KMS-11 (cell line): ENCODE measurements at regions not wholly inside any gene's neighbourhood (a gene's known extent, or its start where the extent isn't known, plus 50 kb on each side); places are given as distances from the start of the nearest gene placed in this dataset.

Source experiments
- H2AFZ ChIP-seq: fragments of 200-600 bp; sonication (generic); 2 replicates; pipeline ENCODE4 v1.6.1; 2016; ENCODE audit warnings: antibody characterized with exemption, mixed run types, low read depth
- H3K27ac ChIP-seq: fragments of 200-600 bp; sonication (generic); 2 replicates; pipeline ENCODE4 v1.6.1; 2016; ENCODE audit warnings: mild to moderate bottlenecking, mixed run types
- H3K27me3 ChIP-seq: fragments of 200-600 bp; sonication (generic); 2 replicates; pipeline ENCODE4 v1.6.1; 2017; ENCODE audit warnings: mild to moderate bottlenecking, low read depth, mixed run types, moderate library complexity; ENCODE audit not compliant: insufficient read depth
- H3K36me3 ChIP-seq: fragments of 200-600 bp; sonication (generic); 2 replicates; pipeline ENCODE4 v1.6.1; 2017; ENCODE audit warnings: mild to moderate bottlenecking, mixed run types; ENCODE audit not compliant: insufficient read depth
- H3K4me1 ChIP-seq: fragments of 200-600 bp; sonication (generic); 2 replicates; pipeline ENCODE4 v1.6.1; 2016; ENCODE audit warnings: mild to moderate bottlenecking, low read depth, mixed run types; ENCODE audit not compliant: poor library complexity, severe bottlenecking
- H3K4me2 ChIP-seq: fragments of 200-600 bp; sonication (generic); 2 replicates; pipeline ENCODE4 v1.7.0; 2016; ENCODE audit warnings: mild to moderate bottlenecking, mixed run types
- H3K4me3 ChIP-seq: fragments of 200-600 bp; sonication (generic); IDR thresholded peaks from 2 replicates; pipeline ENCODE4 v1.6.1; 2017; ENCODE audit warnings: low read depth, low read length, mixed read lengths; ENCODE audit not compliant: insufficient read depth
- H3K79me2 ChIP-seq: fragments of 200-600 bp; sonication (generic); 2 replicates; pipeline ENCODE4 v1.6.1; 2016; ENCODE audit warnings: low read depth, mixed run types; ENCODE audit not compliant: insufficient read depth
- H3K9ac ChIP-seq: fragments of 200-600 bp; sonication (generic); 2 replicates; pipeline ENCODE4 v1.6.1; 2016; ENCODE audit warnings: mild to moderate bottlenecking, mixed run types
- H4K20me1 ChIP-seq: fragments of 200-600 bp; sonication (generic); 2 replicates; pipeline ENCODE4 v1.6.1; 2016; ENCODE audit warnings: mild to moderate bottlenecking, mixed run types; ENCODE audit not compliant: insufficient read depth
- TF ChIP-seq, protein P1 (sequence below): fragments of 200-600 bp; sonication (generic); conservative IDR thresholded peaks from 2 replicates; pipeline ENCODE4 v1.6.1; 2017; ENCODE audit warnings: low read depth, mild to moderate bottlenecking, antibody characterized with exemption, low read length, moderate library complexity, mixed read lengths

DNA sequence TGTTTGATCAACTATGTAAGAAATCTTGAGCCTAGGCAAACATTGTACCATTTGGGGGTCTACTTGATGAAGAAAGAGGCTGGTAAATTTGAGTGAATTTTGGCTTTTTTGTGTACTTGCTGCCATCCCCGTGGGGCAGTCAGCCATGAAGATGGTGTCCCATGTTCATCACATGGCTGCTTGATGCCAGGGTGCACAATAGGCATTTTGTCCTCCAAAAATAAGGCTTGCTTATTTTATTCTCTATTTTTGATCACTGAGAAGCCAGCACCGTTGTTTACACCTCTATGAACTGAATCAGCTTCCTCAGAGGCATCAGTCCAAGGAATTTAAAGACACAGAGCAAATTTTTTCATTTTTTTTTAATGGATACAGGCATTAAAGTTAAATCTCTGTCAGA lies 1195.7 kb downstream of the AMY1C start:
- H3K36me3 ChIP-seq, result no peaks in the 10 kb centered on the region
- H3K4me1 ChIP-seq, result no peaks in the 10 kb centered on the region
- no peaks in the 10 kb centered on the region for H3K27me3 ChIP-seq
- no peak overlapping the region for H3K27ac ChIP-seq
- no peak overlapping the region for H3K4me2 ChIP-seq
- no peaks in the 10 kb centered on the region for H4K20me1 ChIP-seq
- no peak overlapping the region for H3K4me3 ChIP-seq
- H2AFZ ChIP-seq, result no peak overlapping the region
- no peaks in the 10 kb centered on the region for H3K79me2 ChIP-seq
- no peak overlapping the region for H3K9ac ChIP-seq
- TF ChIP-seq, protein P1, sequence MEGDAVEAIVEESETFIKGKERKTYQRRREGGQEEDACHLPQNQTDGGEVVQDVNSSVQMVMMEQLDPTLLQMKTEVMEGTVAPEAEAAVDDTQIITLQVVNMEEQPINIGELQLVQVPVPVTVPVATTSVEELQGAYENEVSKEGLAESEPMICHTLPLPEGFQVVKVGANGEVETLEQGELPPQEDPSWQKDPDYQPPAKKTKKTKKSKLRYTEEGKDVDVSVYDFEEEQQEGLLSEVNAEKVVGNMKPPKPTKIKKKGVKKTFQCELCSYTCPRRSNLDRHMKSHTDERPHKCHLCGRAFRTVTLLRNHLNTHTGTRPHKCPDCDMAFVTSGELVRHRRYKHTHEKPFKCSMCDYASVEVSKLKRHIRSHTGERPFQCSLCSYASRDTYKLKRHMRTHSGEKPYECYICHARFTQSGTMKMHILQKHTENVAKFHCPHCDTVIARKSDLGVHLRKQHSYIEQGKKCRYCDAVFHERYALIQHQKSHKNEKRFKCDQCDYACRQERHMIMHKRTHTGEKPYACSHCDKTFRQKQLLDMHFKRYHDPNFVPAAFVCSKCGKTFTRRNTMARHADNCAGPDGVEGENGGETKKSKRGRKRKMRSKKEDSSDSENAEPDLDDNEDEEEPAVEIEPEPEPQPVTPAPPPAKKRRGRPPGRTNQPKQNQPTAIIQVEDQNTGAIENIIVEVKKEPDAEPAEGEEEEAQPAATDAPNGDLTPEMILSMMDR, result no peak

DNA sequence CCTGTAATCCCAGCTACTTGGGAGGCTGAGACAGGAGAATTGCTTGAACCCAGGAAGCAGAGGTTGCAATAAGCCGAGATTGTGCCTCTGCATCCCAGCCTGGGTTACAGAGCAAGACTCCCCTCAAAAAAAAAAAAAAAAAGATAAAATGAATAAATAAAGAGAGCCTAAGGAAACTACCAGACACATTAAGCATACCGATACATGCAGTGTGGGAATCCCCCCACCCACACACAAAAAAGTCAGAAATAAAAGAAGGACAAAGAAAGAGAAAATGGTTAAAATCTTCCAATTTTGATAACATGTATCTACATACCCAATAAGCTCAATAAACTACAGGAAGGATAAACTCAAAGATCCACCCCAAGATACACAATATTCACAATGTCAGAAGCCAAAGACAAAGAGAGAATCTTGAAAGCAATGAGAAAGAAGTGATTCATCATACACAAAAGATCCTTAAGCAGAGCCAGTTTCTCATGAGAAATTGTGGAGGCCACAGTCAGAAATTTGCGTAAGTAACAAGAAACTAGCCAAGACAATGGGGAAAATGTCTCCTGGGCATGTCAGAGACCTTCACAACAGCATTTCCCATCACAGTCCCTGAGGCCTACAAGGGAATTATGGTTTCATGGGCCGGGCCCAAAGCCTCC lies 1197.0 kb downstream of the AMY1C start:
- no peaks in the 10 kb centered on the region for H3K27me3 ChIP-seq
- H3K4me3 ChIP-seq, result no peak overlapping the region
- H3K36me3 ChIP-seq, result no peaks in the 10 kb centered on the region
- no peaks in the 10 kb centered on the region for H3K79me2 ChIP-seq
- no peak overlapping the region for H2AFZ ChIP-seq
- H4K20me1 ChIP-seq, result no peaks in the 10 kb centered on the region
- TF ChIP-seq, protein P1, result no peak
- H3K4me2 ChIP-seq, result no peak overlapping the region
- no peak overlapping the region for H3K27ac ChIP-seq
- no peaks in the 10 kb centered on the region for H3K4me1 ChIP-seq
- H3K9ac ChIP-seq, result no peak overlapping the region

DNA sequence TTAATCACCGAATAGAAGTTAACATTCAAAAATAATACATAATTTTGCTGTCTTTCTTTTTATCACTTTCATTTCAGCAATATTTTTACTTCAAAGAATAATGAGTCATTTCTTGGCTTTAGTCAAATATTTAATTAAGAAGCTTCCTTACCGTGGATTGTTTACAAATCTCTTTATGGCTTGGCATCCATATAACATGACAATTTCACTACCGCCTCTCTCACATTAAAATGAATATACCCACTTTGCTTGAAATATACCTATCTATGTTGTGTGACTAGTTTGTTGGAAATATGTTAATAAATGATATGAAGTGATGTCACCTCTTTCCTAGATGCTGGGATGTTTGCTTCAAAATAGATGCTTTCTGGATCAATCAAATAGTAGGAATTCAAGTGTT lies 1203.9 kb downstream of the AMY1C start:
- no peak overlapping the region for H3K9ac ChIP-seq
- no peaks in the 10 kb centered on the region for H3K36me3 ChIP-seq
- H2AFZ ChIP-seq, result no peak overlapping the region
- no peaks in the 10 kb centered on the region for H4K20me1 ChIP-seq
- no peak overlapping the region for H3K4me3 ChIP-seq
- no peaks in the 10 kb centered on the region for H3K79me2 ChIP-seq
- TF ChIP-seq, protein P1, result no peak
- no peaks in the 10 kb centered on the region for H3K27me3 ChIP-seq
- H3K4me1 ChIP-seq, result no peaks in the 10 kb centered on the region
- H3K27ac ChIP-seq, result no peak overlapping the region
- H3K4me2 ChIP-seq, result no peak overlapping the region

DNA sequence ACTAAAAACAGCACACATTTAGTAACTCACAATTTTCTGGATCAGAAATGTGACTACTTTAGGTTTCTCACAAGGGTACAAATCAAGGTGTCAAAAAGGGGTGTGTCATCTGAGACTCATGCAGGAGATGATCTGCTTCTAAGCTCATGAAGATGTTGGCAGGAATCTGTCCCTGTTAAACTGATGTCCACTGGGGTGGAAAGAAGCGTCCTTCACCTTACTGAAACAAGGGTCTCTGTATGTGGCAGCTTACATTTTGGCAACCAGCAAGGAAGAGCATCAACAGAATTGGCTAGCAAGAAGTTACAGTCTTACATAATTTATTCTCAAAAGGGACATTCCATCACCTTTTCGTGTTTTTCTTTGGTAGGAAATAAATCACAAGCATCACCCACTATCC lies 1223.8 kb downstream of the AMY1C start:
- TF ChIP-seq, protein P1, result no peak

More for the DNA sequence above, 1223.8 kb downstream of the AMY1C start:
- Histone ChIP-seq H3K27ac (no peak overlapping the region), H2AFZ (no peak overlapping the region), H3K9ac (no peak overlapping the region), H3K36me3 (no peaks in the 10 kb centered on the region), H3K79me2 (no peaks in the 10 kb centered on the region), H3K27me3 (no peaks in the 10 kb centered on the region), H4K20me1 (no peaks in the 10 kb centered on the region), H3K4me2 (no peak overlapping the region), H3K4me1 (no peaks in the 10 kb centered on the region), H3K4me3 (no peak overlapping the region)
